Peyer's patch (tissue), 4 donors: ENCODE measurements at regions not wholly inside any gene's neighbourhood (a gene's known extent, or its start where the extent isn't known, plus 50 kb on each side); places are given as distances from the start of the nearest gene placed in this dataset.
A peak's percentile ranks its signal among the peaks of the same experiment; 100 is the strongest.

Experiments
- DNase-seq, 3 donors: peaks; one replicate each; pipeline ENCODE4 v3.0.0-alpha.2; 2017 to 2019
- H3K27ac ChIP-seq, 4 donors: fragments of 200-600 bp; sonication (generic); one replicate each; pipeline ENCODE4 v1.5.1; 2016 to 2019
- H3K27me3 ChIP-seq, 2 donors: fragments of 200-600 bp; sonication (generic); one replicate each; pipeline ENCODE4 v1.5.1; 2019
- H3K36me3 ChIP-seq, 3 donors: fragments of 200-600 bp; sonication (generic); one replicate each; pipeline ENCODE4 v1.5.1; 2016 to 2019
- H3K4me1 ChIP-seq, 4 donors: fragments of 200-600 bp; sonication (generic); one replicate each; pipeline ENCODE4 v1.5.1; 2016 to 2019
- H3K4me3 ChIP-seq, 4 donors: fragments of 200-600 bp; sonication (generic); 1 replicate in 3 of 4; 2 replicates in 1 of 4; pipeline ENCODE4 v1.5.1; 2016 to 2019; ENCODE audit warnings: mild to moderate bottlenecking in 1 of 4
- H3K9me3 ChIP-seq, 4 donors: fragments of 200-600 bp; sonication (generic); one replicate each; pipeline ENCODE4 v1.5.1; 2016 to 2019; ENCODE audit warnings: mild to moderate bottlenecking in 1 of 4
- POLR2A ChIP-seq, 2 donors: fragments of 450-650 bp; IDR thresholded peaks; one replicate each; pipeline ENCODE4 v1.5.1; 2017; ENCODE audit warnings: antibody characterized with exemption in 2 of 2, mild to moderate bottlenecking in 2 of 2, moderate library complexity in 2 of 2
- TF ChIP-seq, protein P1 (sequence below), 6 experiments: fragments of 450-650 bp in 4 of 6; fragments of 200-600 bp in 2 of 6; sonication (generic) in 1 of 6; IDR thresholded peaks; one replicate each; pipeline ENCODE4 v1.5.1; 2017 to 2019; ENCODE audit warnings: antibody characterized with exemption in 6 of 6, mild to moderate bottlenecking in 3 of 6, moderate library complexity in 1 of 6

DNA sequence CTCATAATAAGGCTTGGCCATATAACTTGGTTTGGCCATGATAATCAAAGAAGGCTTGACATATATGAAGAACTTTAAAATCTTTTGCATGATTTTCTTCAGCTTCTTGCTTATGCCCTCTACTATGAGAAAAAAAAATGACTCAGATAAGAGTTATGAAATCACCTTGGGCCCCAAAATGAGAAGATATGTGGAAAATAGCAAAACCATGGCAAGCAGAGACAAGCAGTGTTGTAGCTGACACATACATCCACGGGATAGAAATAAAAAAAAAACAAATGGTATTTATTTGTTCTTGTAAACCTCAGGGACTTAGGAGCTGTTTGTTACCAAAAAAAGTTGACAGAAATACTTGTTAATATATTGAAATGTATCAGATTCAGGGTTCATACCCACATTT, 614.8 kb upstream of the BCHE start:
- TF ChIP-seq, protein P1, sequence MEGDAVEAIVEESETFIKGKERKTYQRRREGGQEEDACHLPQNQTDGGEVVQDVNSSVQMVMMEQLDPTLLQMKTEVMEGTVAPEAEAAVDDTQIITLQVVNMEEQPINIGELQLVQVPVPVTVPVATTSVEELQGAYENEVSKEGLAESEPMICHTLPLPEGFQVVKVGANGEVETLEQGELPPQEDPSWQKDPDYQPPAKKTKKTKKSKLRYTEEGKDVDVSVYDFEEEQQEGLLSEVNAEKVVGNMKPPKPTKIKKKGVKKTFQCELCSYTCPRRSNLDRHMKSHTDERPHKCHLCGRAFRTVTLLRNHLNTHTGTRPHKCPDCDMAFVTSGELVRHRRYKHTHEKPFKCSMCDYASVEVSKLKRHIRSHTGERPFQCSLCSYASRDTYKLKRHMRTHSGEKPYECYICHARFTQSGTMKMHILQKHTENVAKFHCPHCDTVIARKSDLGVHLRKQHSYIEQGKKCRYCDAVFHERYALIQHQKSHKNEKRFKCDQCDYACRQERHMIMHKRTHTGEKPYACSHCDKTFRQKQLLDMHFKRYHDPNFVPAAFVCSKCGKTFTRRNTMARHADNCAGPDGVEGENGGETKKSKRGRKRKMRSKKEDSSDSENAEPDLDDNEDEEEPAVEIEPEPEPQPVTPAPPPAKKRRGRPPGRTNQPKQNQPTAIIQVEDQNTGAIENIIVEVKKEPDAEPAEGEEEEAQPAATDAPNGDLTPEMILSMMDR (IDR thresholded peaks at IDR 0.05) = no peak
- no peak for TF ChIP-seq POLR2A (IDR thresholded peaks at IDR 0.05)
- H3K4me1 ChIP-seq = no peaks in the 10 kb centered on the region
- H3K36me3 ChIP-seq = no peaks in the 10 kb centered on the region
- H3K9me3 ChIP-seq = no peaks in the 10 kb centered on the region
- no peaks in the 10 kb centered on the region for H3K27me3 ChIP-seq
- no peak overlapping the region for H3K4me3 ChIP-seq
- no peak overlapping the region for H3K27ac ChIP-seq
- no peak for DNase-seq

DNA sequence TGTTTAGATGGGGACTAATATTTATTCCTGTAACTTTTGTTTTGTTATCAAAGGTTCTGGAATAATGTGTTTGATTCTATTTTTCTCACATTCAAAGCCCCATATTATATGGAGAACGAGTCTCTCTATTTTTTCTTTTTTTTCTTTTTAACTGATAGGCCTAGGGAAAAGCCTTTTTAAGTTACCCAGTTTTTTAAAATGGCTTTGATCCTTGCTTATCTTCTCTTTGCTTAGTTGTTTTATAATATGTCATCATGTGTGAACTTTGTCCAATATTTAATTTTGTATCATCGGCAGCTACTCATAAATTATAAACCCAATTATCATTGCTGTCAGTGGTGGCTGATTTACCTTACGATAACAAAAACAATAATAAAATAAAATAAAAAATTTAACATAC, 610.3 kb upstream of the BCHE start:
- Histone ChIP-seq H3K4me1 (no peaks in the 10 kb centered on the region), H3K36me3 (no peaks in the 10 kb centered on the region), H3K27ac (no peak overlapping the region), H3K4me3 (no peak overlapping the region), H3K9me3 (no peaks in the 10 kb centered on the region), H3K27me3 (no peaks in the 10 kb centered on the region)
- TF ChIP-seq, protein P1 (IDR thresholded peaks at IDR 0.05) = no peak
- TF ChIP-seq POLR2A (IDR thresholded peaks at IDR 0.05) = no peak
- no peak for DNase-seq

DNA sequence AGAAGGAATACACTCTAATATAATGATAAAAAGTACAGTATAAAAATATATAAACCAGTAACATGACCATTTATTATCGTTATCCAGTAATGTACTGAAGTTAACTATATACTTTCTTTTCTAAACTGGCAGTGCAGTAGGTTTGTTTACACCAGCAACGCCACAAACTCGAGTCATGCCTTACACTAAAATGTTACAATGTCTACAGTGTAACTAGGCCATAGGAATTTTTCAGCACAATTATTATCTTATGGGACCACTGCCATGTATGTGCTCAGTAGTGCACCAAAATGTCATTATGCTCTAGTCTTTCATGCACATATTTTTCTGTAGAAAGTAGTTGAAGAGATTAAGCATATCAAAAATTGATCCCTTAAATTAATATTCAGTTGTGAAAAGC, 609.8 kb upstream of the BCHE start:
- TF ChIP-seq, protein P1 (IDR thresholded peaks at IDR 0.05) = no peak
- TF ChIP-seq POLR2A (IDR thresholded peaks at IDR 0.05) = no peak
- Histone ChIP-seq H3K36me3 (no peaks in the 10 kb centered on the region), H3K4me1 (no peaks in the 10 kb centered on the region), H3K27me3 (no peaks in the 10 kb centered on the region), H3K4me3 (no peak overlapping the region), H3K27ac (no peak overlapping the region), H3K9me3 (no peaks in the 10 kb centered on the region)
- DNase-seq = no peak

DNA sequence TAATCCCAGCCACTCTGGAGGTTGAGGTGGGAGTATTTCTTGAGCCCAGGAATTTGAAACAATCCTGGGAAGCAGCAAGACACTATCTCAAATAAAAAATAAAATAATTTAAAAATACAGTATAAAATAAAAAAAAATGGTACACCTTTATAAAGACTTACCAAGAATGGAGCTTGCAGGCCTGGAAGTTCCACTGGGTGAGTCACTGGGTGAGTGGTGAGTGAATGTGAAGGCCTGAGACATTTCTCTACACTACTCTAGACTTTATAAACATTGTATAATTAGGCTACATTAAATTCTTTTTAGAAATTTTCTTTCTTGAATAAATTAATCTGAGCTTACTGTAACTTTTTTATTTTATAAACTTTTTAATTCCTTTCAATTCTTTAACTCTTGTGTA, 609.1 kb upstream of the BCHE start:
- Histone ChIP-seq H3K4me1 (no peaks in the 10 kb centered on the region), H3K27ac (no peak overlapping the region), H3K4me3 (no peak overlapping the region), H3K27me3 (no peaks in the 10 kb centered on the region), H3K9me3 (no peaks in the 10 kb centered on the region), H3K36me3 (no peaks in the 10 kb centered on the region)
- no peak for DNase-seq
- no peak for TF ChIP-seq POLR2A (IDR thresholded peaks at IDR 0.05)
- TF ChIP-seq, protein P1 (IDR thresholded peaks at IDR 0.05) = no peak

DNA sequence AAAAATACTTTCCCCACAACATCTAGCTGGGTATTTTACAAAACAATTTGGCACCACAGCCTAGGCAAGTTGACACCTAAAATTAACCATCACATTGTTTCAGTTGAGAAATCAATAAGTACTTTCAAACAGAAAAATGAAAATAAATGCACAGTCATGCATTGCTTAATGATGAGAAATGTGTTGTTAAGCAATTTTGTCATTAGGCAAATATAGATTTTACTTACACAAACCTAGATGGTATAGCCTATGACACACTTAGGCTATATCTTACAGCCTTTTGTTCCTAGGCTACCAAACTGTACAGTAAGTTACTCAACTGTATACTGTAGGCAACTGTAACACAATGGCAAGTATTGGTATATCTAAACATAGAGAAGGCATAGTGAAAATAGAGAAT, 608.6 kb upstream of the BCHE start:
- no peak for DNase-seq
- H3K4me1 ChIP-seq = no peaks in the 10 kb centered on the region
- no peaks in the 10 kb centered on the region for H3K36me3 ChIP-seq
- H3K4me3 ChIP-seq = no peak overlapping the region
- no peaks in the 10 kb centered on the region for H3K9me3 ChIP-seq
- TF ChIP-seq, protein P1 (IDR thresholded peaks at IDR 0.05) = no peak
- no peak for TF ChIP-seq POLR2A (IDR thresholded peaks at IDR 0.05)
- H3K27ac ChIP-seq = no peak overlapping the region
- H3K27me3 ChIP-seq = no peaks in the 10 kb centered on the region

DNA sequence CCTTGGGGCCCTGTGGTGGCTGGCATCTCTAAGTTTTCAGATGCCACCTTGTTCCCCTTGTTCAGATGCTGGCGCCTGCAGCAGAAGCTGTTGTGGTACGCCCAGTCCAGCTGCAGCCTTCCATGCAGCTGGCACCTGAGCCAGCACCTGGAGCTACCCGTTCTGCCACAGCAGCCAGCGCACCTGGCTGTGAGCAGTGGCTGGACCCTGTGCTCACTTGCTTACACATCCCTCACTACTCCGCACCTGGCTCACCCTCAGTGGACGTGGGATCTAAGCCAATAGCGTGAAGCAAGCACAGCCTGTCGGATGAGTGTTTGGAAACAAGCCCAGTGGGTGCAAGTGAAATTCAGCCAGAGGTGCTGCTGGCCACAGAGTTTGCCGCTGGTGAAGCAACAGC, 607.5 kb upstream of the BCHE start:
- Histone ChIP-seq H3K4me1 (no peaks in the 10 kb centered on the region), H3K27me3 (no peaks in the 10 kb centered on the region), H3K4me3 (no peak overlapping the region), H3K27ac (no peak overlapping the region), H3K9me3 (no peaks in the 10 kb centered on the region), H3K36me3 (no peaks in the 10 kb centered on the region)
- TF ChIP-seq, protein P1 (IDR thresholded peaks at IDR 0.05) = no peak
- TF ChIP-seq POLR2A (IDR thresholded peaks at IDR 0.05) = no peak
- peak in 2 of 3 donors; percentile 43 to 44 for DNase-seq
